SJCRH30 (cell line): ENCODE measurements at regions not wholly inside any gene's neighbourhood (a gene's known extent, or its start where the extent isn't known, plus 50 kb on each side); places are given as distances from the start of the nearest gene placed in this dataset.
"Not testable (repeated sequence)": the region's sequence is repeated elsewhere in the genome, so short reads cannot be mapped to it uniquely, and the experiment has no call there.

Source experiments
- DNase-seq, 2 experiments: peaks; one replicate each; pipeline ENCODE4 v3.0.0-alpha.2; 2015 to 2020
- H3K27ac ChIP-seq: fragments of 250-450 bp; sonication (Bioruptor Pico); 2 replicates; pipeline ENCODE4 v1.5.1; 2020; ENCODE audit warnings: mild to moderate bottlenecking, moderate library complexity
- H3K27me3 ChIP-seq: fragments of 250-450 bp; sonication (Bioruptor Pico); 2 replicates; pipeline ENCODE4 v1.5.1; 2020; ENCODE audit warnings: mild to moderate bottlenecking, moderate library complexity
- H3K36me3 ChIP-seq: fragments of 250-450 bp; sonication (Bioruptor Pico); 2 replicates; pipeline ENCODE4 v1.5.1; 2020; ENCODE audit warnings: mild to moderate bottlenecking, moderate library complexity
- H3K4me1 ChIP-seq: fragments of 250-450 bp; sonication (Bioruptor Pico); 2 replicates; pipeline ENCODE4 v1.5.1; 2020; ENCODE audit warnings: mild to moderate bottlenecking, moderate library complexity
- H3K4me3 ChIP-seq: fragments of 250-450 bp; sonication (Bioruptor Pico); 2 replicates; pipeline ENCODE4 v1.5.1; 2020; ENCODE audit warnings: mild to moderate bottlenecking, moderate library complexity
- H3K9me3 ChIP-seq: fragments of 250-450 bp; sonication (Bioruptor Pico); replicated peaks from 2 replicates; pipeline ENCODE4 v1.5.1; 2020; ENCODE audit warnings: mild to moderate bottlenecking, moderate library complexity

GRCh38 chr3:151553888-151554287, 93.0 kb upstream of the IGSF10 start:
- no peak overlapping the region for H3K27ac ChIP-seq
- no peaks in the 10 kb centered on the region for H3K4me1 ChIP-seq
- no peak overlapping the region for H3K4me3 ChIP-seq
- H3K9me3 ChIP-seq = no peaks in the 10 kb centered on the region
- no peaks in the 10 kb centered on the region for H3K27me3 ChIP-seq
- no peak for DNase-seq
- H3K36me3 ChIP-seq = no peaks in the 10 kb centered on the region

- no peak overlapping the region for H3K27ac ChIP-seq
- H3K4me3 ChIP-seq = no peak overlapping the region
- H3K9me3 ChIP-seq = no peaks in the 10 kb centered on the region
- no peak for DNase-seq
- no peaks in the 10 kb centered on the region for H3K36me3 ChIP-seq
- H3K27me3 ChIP-seq = no peaks in the 10 kb centered on the region
- no peaks in the 10 kb centered on the region for H3K4me1 ChIP-seq
Measured at GRCh38 chr3:151552589-151552988, 91.7 kb upstream of the IGSF10 start.

- Histone ChIP-seq H3K4me3 (no peak overlapping the region), H3K27me3 (no peaks in the 10 kb centered on the region), H3K9me3 (no peaks in the 10 kb centered on the region), H3K36me3 (no peaks in the 10 kb centered on the region), H3K27ac (no peak overlapping the region), H3K4me1 (no peaks in the 10 kb centered on the region)
- no peak for DNase-seq
Measured at GRCh38 chr3:151550642-151551041, 89.8 kb upstream of the IGSF10 start.

GRCh38 chr3:151550025-151550618, 89.3 kb upstream of the IGSF10 start:
- DNase-seq = no peak
- H3K27ac ChIP-seq = no peak overlapping the region
- H3K4me1 ChIP-seq = no peaks in the 10 kb centered on the region

GRCh38 chr3:151548195-151548594, 87.3 kb upstream of the IGSF10 start:
- no peak overlapping the region for H3K27ac ChIP-seq
- H3K4me3 ChIP-seq = no peak overlapping the region
- DNase-seq = no peak
- H3K4me1 ChIP-seq = no peaks in the 10 kb centered on the region
- no peaks in the 10 kb centered on the region for H3K36me3 ChIP-seq
- H3K9me3 ChIP-seq = no peaks in the 10 kb centered on the region
- H3K27me3 ChIP-seq = no peaks in the 10 kb centered on the region

More at GRCh38 chr3:151550025-151550618, 89.3 kb upstream of the IGSF10 start:
- H3K36me3 ChIP-seq = no peaks in the 10 kb centered on the region
- no peak overlapping the region for H3K4me3 ChIP-seq
- H3K9me3 ChIP-seq = no peaks in the 10 kb centered on the region
- H3K27me3 ChIP-seq = no peaks in the 10 kb centered on the region

- H3K9me3 ChIP-seq = no peaks in the 10 kb centered on the region
- H3K4me3 ChIP-seq = no peak overlapping the region
- no peaks in the 10 kb centered on the region for H3K4me1 ChIP-seq
- no peak for DNase-seq
- no peak overlapping the region for H3K27ac ChIP-seq
- no peaks in the 10 kb centered on the region for H3K36me3 ChIP-seq
- H3K27me3 ChIP-seq = no peaks in the 10 kb centered on the region
Measured at GRCh38 chr3:151544164-151544548, 83.3 kb upstream of the IGSF10 start.

- H3K27ac ChIP-seq = no peak overlapping the region
- H3K4me1 ChIP-seq = no peaks in the 10 kb centered on the region
- H3K4me3 ChIP-seq = no peak overlapping the region
- DNase-seq = no peak
- no peaks in the 10 kb centered on the region for H3K36me3 ChIP-seq
- no peaks in the 10 kb centered on the region for H3K27me3 ChIP-seq
- H3K9me3 ChIP-seq = no peaks in the 10 kb centered on the region
Measured at GRCh38 chr3:151541178-151541577, 80.3 kb upstream of the IGSF10 start.

- Histone ChIP-seq H3K4me3 (no peak overlapping the region), H3K4me1 (no peaks in the 10 kb centered on the region), H3K27ac (no peak overlapping the region), H3K9me3 (no peaks in the 10 kb centered on the region), H3K27me3 (no peaks in the 10 kb centered on the region), H3K36me3 (no peaks in the 10 kb centered on the region)
- DNase-seq = no peak
Measured at GRCh38 chr3:151539599-151539998, 78.7 kb upstream of the IGSF10 start.

- no peaks in the 10 kb centered on the region for H3K27me3 ChIP-seq
- H3K27ac ChIP-seq = no peak overlapping the region
- peak in 1 of 2 experiments; percentile 7 for DNase-seq
- no peaks in the 10 kb centered on the region for H3K36me3 ChIP-seq
- no peak overlapping the region for H3K4me3 ChIP-seq
- H3K4me1 ChIP-seq = no peaks in the 10 kb centered on the region
- no peaks in the 10 kb centered on the region for H3K9me3 ChIP-seq
Measured at GRCh38 chr3:151538456-151539393, 77.9 kb upstream of the IGSF10 start.

- H3K27ac ChIP-seq = no peak overlapping the region
- no peaks in the 10 kb centered on the region for H3K9me3 ChIP-seq
- H3K36me3 ChIP-seq = no peaks in the 10 kb centered on the region
- H3K27me3 ChIP-seq = no peaks in the 10 kb centered on the region
- no peak for DNase-seq
- H3K4me3 ChIP-seq = no peak overlapping the region
- H3K4me1 ChIP-seq = no peaks in the 10 kb centered on the region
Measured at GRCh38 chr3:151537726-151538125, 76.9 kb upstream of the IGSF10 start.

GRCh38 chr3:151526757-151527156, 65.9 kb upstream of the IGSF10 start:
- DNase-seq = no peak
- Histone ChIP-seq H3K4me3 (no peak overlapping the region), H3K36me3 (no peaks in the 10 kb centered on the region), H3K27me3 (no peaks in the 10 kb centered on the region), H3K9me3 (no peaks in the 10 kb centered on the region), H3K27ac (no peak overlapping the region), H3K4me1 (no peaks in the 10 kb centered on the region)

- no peaks in the 10 kb centered on the region for H3K4me1 ChIP-seq
- no peak overlapping the region for H3K4me3 ChIP-seq
- H3K9me3 ChIP-seq = no peaks in the 10 kb centered on the region
- no peaks in the 10 kb centered on the region for H3K27me3 ChIP-seq
- H3K27ac ChIP-seq = no peak overlapping the region
- no peaks in the 10 kb centered on the region for H3K36me3 ChIP-seq
- DNase-seq = no peak
Measured at GRCh38 chr3:151520105-151520504, 59.2 kb upstream of the IGSF10 start.

- H3K27me3 ChIP-seq, H3K27ac ChIP-seq, H3K9me3 ChIP-seq, DNase-seq, H3K4me3 ChIP-seq, H3K36me3 ChIP-seq, H3K4me1 ChIP-seq: not testable (repeated sequence)
Measured at GRCh38 chr3:151511433-151511832, 50.6 kb upstream of the IGSF10 start.
